ENCODE measurements at regions not wholly inside any gene's neighbourhood (a gene's known extent, or its start where the extent isn't known, plus 50 kb on each side); places are given as distances from the start of the nearest gene placed in this dataset.

DNA sequence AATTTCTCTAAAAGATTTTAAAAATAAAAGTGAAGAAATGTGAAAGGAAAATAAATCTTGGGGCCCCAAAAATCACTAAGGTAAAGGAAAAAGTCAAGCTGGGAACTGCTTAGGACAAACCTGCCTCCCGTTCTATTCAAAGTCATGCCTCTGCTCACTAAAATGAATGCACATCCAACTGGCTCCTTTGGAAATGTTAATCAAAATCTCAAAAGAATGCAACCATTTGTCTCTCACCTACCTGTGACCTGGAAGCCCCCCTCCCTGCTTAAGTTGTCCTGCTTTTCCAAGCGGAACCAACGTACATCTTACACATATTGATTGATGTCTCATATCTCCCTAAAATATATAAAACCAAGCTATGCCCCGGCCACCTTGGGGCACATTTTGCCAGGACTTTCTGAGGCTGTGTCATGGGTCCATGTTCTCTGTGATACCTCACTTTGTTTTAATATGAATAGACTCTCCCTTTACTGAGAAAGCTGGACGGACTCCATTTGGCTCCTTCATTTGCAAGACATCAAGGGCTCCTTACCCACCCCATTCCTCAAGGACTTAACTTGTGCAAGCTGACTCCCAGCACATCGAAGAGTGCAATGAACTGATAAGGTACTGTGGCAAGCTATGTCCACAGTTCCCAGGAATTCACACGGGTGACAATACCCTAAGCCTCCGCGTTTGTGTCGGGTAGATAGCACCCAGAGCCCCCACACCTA is 164.3 kb downstream of the SMC2 start:
- no peak for DNase-seq (ENCODE audit: low read depth)
- in situ Hi-C loops (cut with HindIII; ENCODE audit: low sequenced_read_pairs): no loop called here
- TF ChIP-seq, protein P1, sequence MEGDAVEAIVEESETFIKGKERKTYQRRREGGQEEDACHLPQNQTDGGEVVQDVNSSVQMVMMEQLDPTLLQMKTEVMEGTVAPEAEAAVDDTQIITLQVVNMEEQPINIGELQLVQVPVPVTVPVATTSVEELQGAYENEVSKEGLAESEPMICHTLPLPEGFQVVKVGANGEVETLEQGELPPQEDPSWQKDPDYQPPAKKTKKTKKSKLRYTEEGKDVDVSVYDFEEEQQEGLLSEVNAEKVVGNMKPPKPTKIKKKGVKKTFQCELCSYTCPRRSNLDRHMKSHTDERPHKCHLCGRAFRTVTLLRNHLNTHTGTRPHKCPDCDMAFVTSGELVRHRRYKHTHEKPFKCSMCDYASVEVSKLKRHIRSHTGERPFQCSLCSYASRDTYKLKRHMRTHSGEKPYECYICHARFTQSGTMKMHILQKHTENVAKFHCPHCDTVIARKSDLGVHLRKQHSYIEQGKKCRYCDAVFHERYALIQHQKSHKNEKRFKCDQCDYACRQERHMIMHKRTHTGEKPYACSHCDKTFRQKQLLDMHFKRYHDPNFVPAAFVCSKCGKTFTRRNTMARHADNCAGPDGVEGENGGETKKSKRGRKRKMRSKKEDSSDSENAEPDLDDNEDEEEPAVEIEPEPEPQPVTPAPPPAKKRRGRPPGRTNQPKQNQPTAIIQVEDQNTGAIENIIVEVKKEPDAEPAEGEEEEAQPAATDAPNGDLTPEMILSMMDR (IDR thresholded peaks at IDR 0.05; ENCODE audit: low read depth, low read length, missing control alignments): no peak
- H3K4me3 ChIP-seq (ENCODE audit: low read depth, low read length): no peak overlapping the region

DNA sequence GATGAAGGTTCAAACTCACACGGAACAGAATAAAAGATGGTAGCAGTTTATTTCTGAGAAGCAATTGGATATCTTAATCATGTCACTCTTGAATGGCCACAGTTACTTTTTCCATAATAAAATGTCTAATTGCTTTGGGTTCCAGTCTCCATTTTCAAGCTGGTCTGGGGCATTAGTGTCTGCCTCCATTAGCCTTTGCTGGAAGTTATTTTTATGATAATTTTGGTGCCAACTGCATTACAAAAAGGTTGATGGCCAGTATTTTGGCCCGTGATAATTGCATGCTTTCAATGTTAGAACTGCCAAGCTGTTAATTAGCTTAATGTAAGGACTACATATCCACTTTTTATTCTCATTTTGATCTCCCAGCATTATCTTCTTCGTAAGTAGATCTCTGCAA is 165.9 kb downstream of the SMC2 start:
- TF ChIP-seq, protein P1 (IDR thresholded peaks at IDR 0.05; ENCODE audit: low read depth, low read length, missing control alignments): no peak
- H3K4me3 ChIP-seq (ENCODE audit: low read depth, low read length): no peak overlapping the region
- in situ Hi-C loops (cut with HindIII; ENCODE audit: low sequenced_read_pairs): no loop called here

DNA sequence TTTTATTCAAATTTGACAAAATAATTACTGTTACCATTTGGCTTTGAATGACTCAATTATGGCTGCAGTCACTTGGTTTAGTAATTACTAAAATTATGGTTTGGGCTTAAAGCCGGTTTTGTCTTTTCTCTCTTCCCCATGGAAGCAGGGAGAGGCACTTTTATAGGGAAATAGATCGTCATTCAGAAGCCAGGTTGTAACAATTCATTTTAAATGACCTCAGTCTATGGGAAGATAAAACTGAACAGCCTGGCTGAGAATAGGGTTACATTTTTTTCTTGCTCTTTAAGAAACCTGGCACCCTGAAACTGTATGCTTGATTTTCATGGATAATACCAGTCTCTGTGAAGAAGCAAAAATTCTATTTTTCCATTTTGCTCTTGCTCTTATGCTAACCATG is 169.8 kb downstream of the SMC2 start:
- TF ChIP-seq, protein P1 (IDR thresholded peaks at IDR 0.05; ENCODE audit: low read depth, low read length, missing control alignments): no peak
- no peak for DNase-seq (ENCODE audit: low read depth)
- no peak overlapping the region for H3K4me3 ChIP-seq (ENCODE audit: low read depth, low read length)
- in situ Hi-C loops (cut with HindIII; ENCODE audit: low sequenced_read_pairs): no loop called here

More for the DNA sequence above, 165.9 kb downstream of the SMC2 start:
- no peak for DNase-seq (ENCODE audit: low read depth)

DNA sequence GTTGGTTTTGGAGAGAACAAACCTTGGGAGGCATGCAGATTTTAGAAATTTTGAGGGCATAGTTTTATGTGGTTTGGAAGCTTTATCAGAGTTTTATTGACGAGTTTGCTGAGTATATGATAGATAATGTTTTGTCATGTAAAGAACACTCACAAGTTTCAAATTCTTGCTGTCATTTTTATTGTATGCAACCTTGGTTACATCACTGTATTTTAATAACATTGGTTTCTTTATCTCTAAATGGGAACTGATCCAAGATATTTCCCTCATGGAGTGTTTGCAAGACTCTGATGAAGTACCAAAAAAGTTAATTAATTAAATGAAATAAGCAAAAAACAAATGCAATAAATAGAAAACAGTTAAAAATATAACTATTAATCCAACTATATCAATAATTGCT is 170.3 kb downstream of the SMC2 start:
- in situ Hi-C loops (cut with HindIII; ENCODE audit: low sequenced_read_pairs): no loop called here
- TF ChIP-seq, protein P1 (IDR thresholded peaks at IDR 0.05; ENCODE audit: low read depth, low read length, missing control alignments): no peak
- DNase-seq (ENCODE audit: low read depth): no peak
- no peak overlapping the region for H3K4me3 ChIP-seq (ENCODE audit: low read depth, low read length)

DNA sequence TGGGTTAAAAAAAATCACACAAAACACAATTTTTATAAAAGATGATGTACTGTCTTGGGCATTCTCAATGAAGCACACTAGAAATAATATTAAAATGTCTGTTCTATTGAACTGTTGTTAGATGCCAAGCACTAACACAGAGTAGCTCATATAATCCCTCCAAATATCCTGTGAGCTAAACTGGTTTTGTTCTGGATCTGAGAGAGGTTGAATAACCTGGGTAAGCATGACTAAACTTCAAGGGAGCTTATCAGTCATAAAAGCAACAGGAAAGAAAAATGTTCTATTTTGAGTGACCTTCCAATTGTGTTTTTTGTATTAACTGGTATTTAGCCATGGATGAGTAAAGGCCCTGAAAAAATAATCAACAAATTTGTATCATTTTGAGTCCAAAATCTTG is 175.3 kb downstream of the SMC2 start:
- in situ Hi-C loops (cut with HindIII; ENCODE audit: low sequenced_read_pairs): no loop called here
- TF ChIP-seq, protein P1 (IDR thresholded peaks at IDR 0.05; ENCODE audit: low read depth, low read length, missing control alignments): no peak
- no peak overlapping the region for H3K4me3 ChIP-seq (ENCODE audit: low read depth, low read length)
- DNase-seq (ENCODE audit: low read depth): no peak

DNA sequence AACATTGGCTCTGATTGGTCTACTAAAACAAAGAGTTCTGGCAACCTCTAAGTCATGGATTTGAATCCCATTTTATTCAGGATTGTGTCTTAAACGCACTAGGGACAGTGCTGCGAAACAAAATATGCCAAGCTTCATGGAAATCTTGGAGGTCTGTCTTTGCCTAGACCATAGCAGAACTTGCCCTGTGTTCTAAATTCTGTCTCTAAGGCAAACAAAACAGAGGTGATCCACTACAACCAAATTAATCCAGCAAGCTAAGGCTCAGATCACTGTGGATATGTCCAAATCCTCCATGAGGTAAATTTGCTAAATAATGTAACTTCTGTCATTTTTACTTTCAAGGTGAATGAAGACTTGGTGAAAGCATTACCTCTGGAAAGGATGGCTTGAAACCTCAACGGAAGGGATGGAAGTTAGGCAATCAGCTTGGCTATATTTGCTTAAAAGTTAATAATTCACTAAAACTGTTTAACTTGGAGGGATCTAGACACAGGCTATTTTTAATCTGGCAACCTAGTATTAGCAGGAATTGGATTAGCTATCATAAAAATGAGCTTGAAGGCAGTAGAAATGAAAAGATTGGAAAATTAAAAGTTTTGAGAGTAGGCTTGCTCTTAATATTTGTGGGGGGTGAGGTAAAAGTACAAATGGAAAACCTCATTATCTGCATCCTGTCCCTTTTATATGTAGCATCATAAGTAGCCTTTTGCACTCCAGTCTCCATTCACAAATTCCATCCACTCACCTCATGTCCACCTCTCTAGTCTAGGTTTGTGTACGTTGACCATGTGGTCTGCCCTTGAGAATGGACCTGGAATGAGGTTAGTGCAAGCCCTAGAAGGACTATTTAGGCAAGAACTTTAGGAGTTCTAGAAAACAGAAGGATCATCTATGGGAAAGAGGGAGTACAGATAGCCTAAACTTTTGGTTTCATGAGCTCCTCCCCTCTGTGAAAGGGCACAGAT is 176.2 kb downstream of the SMC2 start:
- H3K4me3 ChIP-seq (ENCODE audit: low read depth, low read length): no peak overlapping the region
- DNase-seq (ENCODE audit: low read depth): no peak
- TF ChIP-seq, protein P1 (IDR thresholded peaks at IDR 0.05; ENCODE audit: low read depth, low read length, missing control alignments): no peak
- in situ Hi-C loops (cut with HindIII; ENCODE audit: low sequenced_read_pairs): no loop called here
